SK-N-MC (cell line): ENCODE measurements at regions not wholly inside any gene's neighbourhood (a gene's known extent, or its start where the extent isn't known, plus 50 kb on each side); places are given as distances from the start of the nearest gene placed in this dataset.
"Not testable (repeated sequence)": the region's sequence is repeated elsewhere in the genome, so short reads cannot be mapped to it uniquely, and the experiment has no call there.

ENCODE experiments used
- EZH2 ChIP-seq: fragments of 200-600 bp; sonication (generic); IDR thresholded peaks from one replicate; pipeline ENCODE4 v1.6.1; 2017; ENCODE audit warnings: antibody characterized with exemption
- FOXP2 ChIP-seq: optimal IDR thresholded peaks from 2 replicates; pipeline ENCODE3; 2011; ENCODE audit warnings: mild to moderate bottlenecking, moderate library complexity; ENCODE audit not compliant: insufficient read depth; ENCODE audit errors: extremely low read length, control extremely low read depth
- POLR2AphosphoS5 ChIP-seq: IDR thresholded peaks from 2 replicates; pipeline ENCODE4 v1.6.1; 2012; ENCODE audit warnings: mild to moderate bottlenecking, low read depth, low read length, borderline replicate concordance

- not testable (repeated sequence) for TF ChIP-seq FOXP2, POLR2AphosphoS5, EZH2
Observed at GRCh38 chr13:111679645-111680044, 359.2 kb downstream of the TEX29 start.
